ENCODE measurements at regions not wholly inside any gene's neighbourhood (a gene's known extent, or its start where the extent isn't known, plus 50 kb on each side); places are given as distances from the start of the nearest gene placed in this dataset.

DNA sequence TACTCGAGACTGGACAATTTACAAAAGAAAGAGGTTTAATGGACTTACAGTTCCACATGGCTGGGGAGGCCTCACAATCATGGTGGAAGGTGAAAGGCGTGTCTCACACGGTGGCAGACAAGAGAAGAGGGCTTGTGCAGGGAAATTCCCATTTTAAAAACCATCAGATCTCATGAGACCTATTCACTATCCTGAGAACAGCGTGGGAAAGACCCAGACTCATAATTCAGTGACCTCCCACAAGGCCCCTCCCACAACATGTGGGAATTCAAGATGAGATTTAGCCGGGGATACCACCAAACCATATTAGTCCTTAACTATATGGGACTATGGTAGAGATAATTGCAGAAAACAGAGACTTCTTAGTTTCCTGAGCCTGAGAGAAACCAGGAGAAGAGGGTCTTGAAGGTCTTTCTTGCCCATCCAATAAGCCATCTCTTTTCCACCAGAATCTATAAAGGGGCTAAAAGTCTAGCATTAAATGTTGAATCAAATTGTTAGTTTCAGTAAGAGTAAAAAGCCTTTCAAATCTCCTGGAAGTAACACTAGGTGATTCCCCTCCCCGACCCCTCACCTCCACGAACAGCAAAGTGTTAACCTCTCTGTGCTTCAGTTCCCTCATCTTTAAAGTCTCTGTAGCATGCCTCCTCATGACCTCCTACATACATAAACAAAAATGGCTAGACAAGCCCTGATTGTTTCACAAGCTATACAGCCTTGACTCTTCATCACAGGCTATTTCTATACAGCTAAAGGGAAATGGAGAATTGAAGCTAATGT is 259.1 kb downstream of the TMEM167A start:
- intact Hi-C loops (cut with DNase I; ENCODE audit: low total_unique reads), result no loop called here
- Histone ChIP-seq H3K4me3 (no peak overlapping the region), H3K9me3 (no peaks in the 10 kb centered on the region), H3K36me3 (no peaks in the 10 kb centered on the region), H3K4me1 (no peaks in the 10 kb centered on the region), H3K27ac (no peak overlapping the region), H3K27me3 (replicated peaks in 1 of 7) (no peaks in the 10 kb centered on the region)
- TF ChIP-seq POLR2AphosphoS5 (IDR thresholded peaks at IDR 0.05), result no peak
- TF ChIP-seq CTCF (IDR thresholded peaks at IDR 0.05 in 8 of 11, conservative IDR thresholded peaks at IDR 0.05 in 3 of 11), result no peak
- no peak for TF ChIP-seq POLR2A (IDR thresholded peaks at IDR 0.05)
- WGBS, 5 donors, result 69 to 79% (median 75%) methylated on average over 7 of the region's 7 CpGs
- DNase-seq, result no peak

- no peak for DNase-seq
- Histone ChIP-seq H3K4me3 (no peak overlapping the region), H3K27ac (no peak overlapping the region), H3K27me3 (replicated peaks in 1 of 7) (no peaks in the 10 kb centered on the region), H3K9me3 (no peaks in the 10 kb centered on the region), H3K36me3 (no peaks in the 10 kb centered on the region), H3K4me1 (peaks cover 0 to 9% (median 0%) of the 10 kb centered on the region in 6 donors)
- TF ChIP-seq POLR2A (IDR thresholded peaks at IDR 0.05) (no peak), CTCF (IDR thresholded peaks at IDR 0.05 in 8 of 11, conservative IDR thresholded peaks at IDR 0.05 in 3 of 11) (no peak), POLR2AphosphoS5 (IDR thresholded peaks at IDR 0.05) (no peak)
- WGBS, 5 donors, result 78 to 88% (median 85%) methylated on average over 5 of the region's 5 CpGs
- intact Hi-C loops (cut with DNase I; ENCODE audit: low total_unique reads), result no loop called here
Observed at GRCh38 chr5:82816926-82817325, 260.3 kb downstream of the TMEM167A start.

DNA sequence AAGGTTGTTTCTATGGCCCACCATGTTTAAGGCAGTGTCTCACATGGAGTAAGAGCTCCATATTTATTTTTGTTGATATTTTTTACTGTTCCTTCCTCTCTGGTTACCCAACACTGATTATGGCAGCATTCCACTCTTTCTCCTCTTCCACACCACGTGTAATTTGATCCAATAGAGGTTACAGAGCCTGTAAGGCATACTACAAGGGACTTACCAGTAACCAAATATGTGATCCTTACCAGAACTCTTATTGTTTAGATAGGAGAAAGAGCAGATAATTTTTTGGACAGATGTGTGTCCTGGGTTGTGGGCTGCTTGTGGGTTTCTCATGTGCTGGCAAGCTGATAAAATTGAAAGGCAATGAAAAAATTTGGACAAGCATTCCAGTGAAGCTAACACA is 261.3 kb downstream of the TMEM167A start:
- no peak for TF ChIP-seq CTCF (IDR thresholded peaks at IDR 0.05 in 8 of 11, conservative IDR thresholded peaks at IDR 0.05 in 3 of 11)
- no peak for TF ChIP-seq POLR2AphosphoS5 (IDR thresholded peaks at IDR 0.05)
- no peak for TF ChIP-seq POLR2A (IDR thresholded peaks at IDR 0.05)
- no peaks in the 10 kb centered on the region for H3K36me3 ChIP-seq
- WGBS, 5 donors, result 45 to 67% (median 58%) methylated on average over 1 of the region's 1 CpG

GRCh38 chr5:82813861-82814260 is 263.3 kb downstream of the TMEM167A start:
- Histone ChIP-seq H3K36me3 (no peaks in the 10 kb centered on the region), H3K9me3 (no peaks in the 10 kb centered on the region), H3K4me1 (peaks cover 0 to 9% (median 0%) of the 10 kb centered on the region in 6 donors), H3K27me3 (replicated peaks in 1 of 7) (no peaks in the 10 kb centered on the region), H3K27ac (no peak overlapping the region), H3K4me3 (no peak overlapping the region)
- TF ChIP-seq CTCF (IDR thresholded peaks at IDR 0.05 in 8 of 11, conservative IDR thresholded peaks at IDR 0.05 in 3 of 11) (no peak), POLR2AphosphoS5 (IDR thresholded peaks at IDR 0.05) (no peak), POLR2A (IDR thresholded peaks at IDR 0.05) (no peak)
- 75 to 89% (median 79%) methylated on average over 4 of the region's 4 CpGs for WGBS, 5 donors
- intact Hi-C loops (cut with DNase I; ENCODE audit: low total_unique reads), result no loop called here
- no peak for DNase-seq

More for the DNA sequence above, 261.3 kb downstream of the TMEM167A start:
- no peaks in the 10 kb centered on the region for H3K27me3 ChIP-seq (replicated peaks in 1 of 7)
- no peaks in the 10 kb centered on the region for H3K9me3 ChIP-seq
- no peak overlapping the region for H3K4me3 ChIP-seq
- no peak overlapping the region for H3K27ac ChIP-seq
- intact Hi-C loops (cut with DNase I; ENCODE audit: low total_unique reads), result no loop called here
- H3K4me1 ChIP-seq, result peaks cover 0 to 9% (median 0%) of the 10 kb centered on the region in 6 donors
- DNase-seq, result no peak
